Testis (tissue), 2 donors: ENCODE measurements at regions not wholly inside any gene's neighbourhood (a gene's known extent, or its start where the extent isn't known, plus 50 kb on each side); places are given as distances from the start of the nearest gene placed in this dataset.

ENCODE experiments used
- DNase-seq: peaks from one replicate; pipeline ENCODE4 v3.0.0-alpha.2; 2019
- H3K27ac ChIP-seq, 2 donors: fragments of 200-600 bp; sonication (generic); one replicate each; pipeline ENCODE4 v1.5.1; 2019
- H3K27me3 ChIP-seq: fragments of 200-600 bp; sonication (generic); one replicate; pipeline ENCODE4 v1.5.1; 2019
- H3K36me3 ChIP-seq: fragments of 200-600 bp; sonication (generic); one replicate; pipeline ENCODE4 v1.5.1; 2017; ENCODE audit warnings: low read depth; ENCODE audit errors: missing control alignments
- H3K4me1 ChIP-seq: fragments of 200-600 bp; sonication (generic); one replicate; pipeline ENCODE4 v1.5.1; 2019
- H3K4me3 ChIP-seq, 2 donors: fragments of 200-600 bp; sonication (generic); one replicate each; pipeline ENCODE4 v1.5.1; 2017 to 2019
- H3K9me3 ChIP-seq: fragments of 200-600 bp; sonication (generic); one replicate; pipeline ENCODE4 v1.5.1; 2017
- CTCF ChIP-seq, 3 experiments: fragments of 450-650 bp in 2 of 3; fragments of 200-600 bp in 1 of 3; sonication (generic) in 1 of 3; IDR thresholded peaks; one replicate each; pipeline ENCODE4 v1.5.1; 2016 to 2019; ENCODE audit warnings: antibody characterized with exemption in 3 of 3, mild to moderate bottlenecking in 2 of 3, moderate library complexity in 1 of 3
- POLR2A ChIP-seq: fragments of 450-650 bp; IDR thresholded peaks from one replicate; pipeline ENCODE4 v1.6.1; 2017; ENCODE audit warnings: antibody characterized with exemption, mild to moderate bottlenecking, moderate library complexity
- WGBS, 2 donors: methylation state at CpG; one replicate each; pipeline ENCODE4 v1.1.5; 2018; 5-methylcytosine and 5-hydroxymethylcytosine counted together
- intact Hi-C: fragments of 100-400 bp; cut with DNase I; formaldehyde crosslinking; loops from one replicate; pipeline ENCODE4 v1.15.1; 2023; ENCODE audit warnings: low total_unique reads

- intact Hi-C loops: no loop called here
- no peak for DNase-seq
- Histone ChIP-seq H3K27me3 (no peaks in the 10 kb centered on the region), H3K36me3 (no peaks in the 10 kb centered on the region), H3K9me3 (no peaks in the 10 kb centered on the region), H3K27ac (peak overlapping the region in 1 of 2 donors; percentile 21), H3K4me3 (no peak overlapping the region), H3K4me1 (no peaks in the 10 kb centered on the region)
- WGBS, 2 donors: 94 to 96% methylated on average over 2 of the region's 2 CpGs
- TF ChIP-seq CTCF (IDR thresholded peaks at IDR 0.05): no peak
- no peak for TF ChIP-seq POLR2A
Observed at GRCh38 chr4:128371876-128372275, 84.3 kb upstream of the PGRMC2 start.

DNA sequence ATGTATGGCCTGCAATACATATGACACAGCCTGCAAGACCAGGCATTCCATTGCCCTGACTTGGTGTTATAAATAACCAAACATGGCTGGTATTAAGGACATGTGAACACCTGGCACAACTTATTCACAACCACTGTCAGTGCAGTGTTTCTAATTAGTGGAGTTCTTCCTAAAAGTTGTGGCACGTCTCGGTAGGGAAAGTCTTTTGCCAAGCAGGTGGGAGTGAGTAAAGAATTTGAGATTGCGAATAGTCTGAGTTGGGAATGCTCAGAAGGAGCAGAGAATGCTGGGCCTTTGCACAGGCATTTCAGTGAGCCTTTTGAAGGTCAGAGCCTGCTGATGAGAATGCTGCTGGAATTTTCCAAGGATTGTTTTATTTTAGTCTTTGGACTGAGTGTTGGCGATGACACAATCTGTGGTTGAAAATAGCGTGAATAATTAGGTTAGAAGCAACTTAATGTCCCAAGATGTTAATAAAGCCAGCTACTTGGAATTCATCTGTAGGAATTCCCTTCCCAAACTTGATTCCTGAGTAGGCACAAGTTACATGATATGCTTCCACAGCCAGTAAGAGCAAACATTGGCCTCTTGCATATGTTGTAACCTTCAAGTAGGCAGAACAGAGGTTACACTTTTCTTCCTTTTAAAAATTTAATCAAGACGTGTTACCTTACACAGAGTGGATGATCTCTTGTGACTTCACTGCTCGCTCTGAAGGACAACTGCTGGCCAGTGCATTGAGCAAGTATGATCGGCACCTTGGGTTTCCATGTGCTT is 83.6 kb upstream of the PGRMC2 start:
- 56 to 59% methylated on average over 8 of the region's 8 CpGs for WGBS, 2 donors
- no peaks in the 10 kb centered on the region for H3K27me3 ChIP-seq
- no peaks in the 10 kb centered on the region for H3K4me1 ChIP-seq
- intact Hi-C loops: no loop called here
- no peak for DNase-seq
- peak overlapping the region in 1 of 2 donors; percentile 21 for H3K27ac ChIP-seq
- TF ChIP-seq CTCF (IDR thresholded peaks at IDR 0.05): no peak
- TF ChIP-seq POLR2A: no peak
- no peak overlapping the region for H3K4me3 ChIP-seq
- H3K36me3 ChIP-seq: no peaks in the 10 kb centered on the region
- H3K9me3 ChIP-seq: no peaks in the 10 kb centered on the region

GRCh38 chr4:128366212-128366611 is 78.6 kb upstream of the PGRMC2 start:
- no peak overlapping the region for H3K27ac ChIP-seq
- no peak for TF ChIP-seq POLR2A
- no peak for TF ChIP-seq CTCF (IDR thresholded peaks at IDR 0.05)
- WGBS, 2 donors: 96 to 97% methylated on average over 4 of the region's 4 CpGs
- no peak overlapping the region for H3K4me3 ChIP-seq
- H3K27me3 ChIP-seq: no peaks in the 10 kb centered on the region
- no peaks in the 10 kb centered on the region for H3K9me3 ChIP-seq
- H3K4me1 ChIP-seq: no peaks in the 10 kb centered on the region
- no peak for DNase-seq
- H3K36me3 ChIP-seq: no peaks in the 10 kb centered on the region
- intact Hi-C loops: no loop called here

- Histone ChIP-seq H3K9me3 (no peaks in the 10 kb centered on the region), H3K36me3 (no peaks in the 10 kb centered on the region), H3K27me3 (no peaks in the 10 kb centered on the region), H3K27ac (no peak overlapping the region), H3K4me3 (no peak overlapping the region), H3K4me1 (no peaks in the 10 kb centered on the region)
- TF ChIP-seq CTCF (IDR thresholded peaks at IDR 0.05) (no peak), POLR2A (no peak)
- DNase-seq: no peak
- intact Hi-C loops: no loop called here
- WGBS, 2 donors: 87% methylated on average over 7 of the region's 7 CpGs
Observed at GRCh38 chr4:128364565-128364964, 77.0 kb upstream of the PGRMC2 start.

DNA sequence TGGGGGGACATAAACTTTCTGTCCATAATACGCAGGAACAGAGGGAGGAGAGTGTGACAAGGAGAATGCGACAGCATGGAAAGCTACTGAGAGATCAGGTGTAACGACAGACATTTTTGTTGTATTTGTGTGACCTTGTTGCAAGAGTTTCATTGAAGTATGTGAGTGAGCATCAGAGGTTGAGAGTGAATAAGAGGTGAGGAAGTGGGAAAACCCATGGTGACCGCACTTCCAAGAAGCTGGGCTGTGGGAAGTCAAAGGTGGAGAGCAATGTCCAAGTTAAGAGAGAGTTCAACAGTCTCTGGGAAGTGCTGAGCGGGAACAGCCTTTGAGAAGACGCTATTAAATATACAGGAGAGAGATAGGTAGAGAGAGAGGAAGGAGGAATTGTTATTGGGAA is 76.4 kb upstream of the PGRMC2 start:
- Histone ChIP-seq H3K4me1 (no peaks in the 10 kb centered on the region), H3K27ac (no peak overlapping the region)

More for the DNA sequence above, 76.4 kb upstream of the PGRMC2 start:
- 94 to 95% methylated on average over 6 of the region's 6 CpGs for WGBS, 2 donors
- DNase-seq: no peak
- Histone ChIP-seq H3K27me3 (no peaks in the 10 kb centered on the region), H3K9me3 (no peaks in the 10 kb centered on the region), H3K36me3 (no peaks in the 10 kb centered on the region), H3K4me3 (no peak overlapping the region)
- TF ChIP-seq CTCF (IDR thresholded peaks at IDR 0.05) (no peak), POLR2A (no peak)
- intact Hi-C loops: no loop called here
